ENCODE measurements at regions not wholly inside any gene's neighbourhood (a gene's known extent, or its start where the extent isn't known, plus 50 kb on each side); places are given as distances from the start of the nearest gene placed in this dataset.

GRCh38 chr13:88761145-88761544, 1090.0 kb downstream of the SLITRK5 start:
- intact Hi-C loops (cut with micrococcal nuclease) = no loop called here

GRCh38 chr13:88764103-88764502, 1092.9 kb downstream of the SLITRK5 start:
- TF ChIP-seq, protein P1, sequence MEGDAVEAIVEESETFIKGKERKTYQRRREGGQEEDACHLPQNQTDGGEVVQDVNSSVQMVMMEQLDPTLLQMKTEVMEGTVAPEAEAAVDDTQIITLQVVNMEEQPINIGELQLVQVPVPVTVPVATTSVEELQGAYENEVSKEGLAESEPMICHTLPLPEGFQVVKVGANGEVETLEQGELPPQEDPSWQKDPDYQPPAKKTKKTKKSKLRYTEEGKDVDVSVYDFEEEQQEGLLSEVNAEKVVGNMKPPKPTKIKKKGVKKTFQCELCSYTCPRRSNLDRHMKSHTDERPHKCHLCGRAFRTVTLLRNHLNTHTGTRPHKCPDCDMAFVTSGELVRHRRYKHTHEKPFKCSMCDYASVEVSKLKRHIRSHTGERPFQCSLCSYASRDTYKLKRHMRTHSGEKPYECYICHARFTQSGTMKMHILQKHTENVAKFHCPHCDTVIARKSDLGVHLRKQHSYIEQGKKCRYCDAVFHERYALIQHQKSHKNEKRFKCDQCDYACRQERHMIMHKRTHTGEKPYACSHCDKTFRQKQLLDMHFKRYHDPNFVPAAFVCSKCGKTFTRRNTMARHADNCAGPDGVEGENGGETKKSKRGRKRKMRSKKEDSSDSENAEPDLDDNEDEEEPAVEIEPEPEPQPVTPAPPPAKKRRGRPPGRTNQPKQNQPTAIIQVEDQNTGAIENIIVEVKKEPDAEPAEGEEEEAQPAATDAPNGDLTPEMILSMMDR (IDR thresholded peaks at IDR 0.05) = no peak
- no peak overlapping the region for H3K27ac Mint-ChIP-seq
- POLR2A ChIA-PET = no interaction called here
- H3K4me3 Mint-ChIP-seq = no peak overlapping the region
- H3K4me1 Mint-ChIP-seq = no peaks in the 10 kb centered on the region
- no peaks in the 10 kb centered on the region for H3K36me3 Mint-ChIP-seq (ENCODE audit: low read depth)
- no peaks in the 10 kb centered on the region for H3K27me3 Mint-ChIP-seq
- DNase-seq (no peak), ATAC-seq (ENCODE audit: low read depth) (no peak)
- CTCF ChIA-PET = no interaction called here
- intact Hi-C loops (cut with micrococcal nuclease) = no loop called here
- peaks cover 3% of the 10 kb centered on the region for H3K9me3 Mint-ChIP-seq

More at GRCh38 chr13:88761145-88761544, 1090.0 kb downstream of the SLITRK5 start:
- no peaks in the 10 kb centered on the region for H3K36me3 Mint-ChIP-seq (ENCODE audit: low read depth)
- ATAC-seq (ENCODE audit: low read depth) (no peak), DNase-seq (no peak)
- TF ChIP-seq, protein P1 (IDR thresholded peaks at IDR 0.05) = no peak
- no peak overlapping the region for H3K27ac Mint-ChIP-seq
- no peak overlapping the region for H3K4me3 Mint-ChIP-seq
- ChIA-PET POLR2A (no interaction called here), CTCF (no interaction called here)
- H3K27me3 Mint-ChIP-seq = no peaks in the 10 kb centered on the region
- no peaks in the 10 kb centered on the region for H3K4me1 Mint-ChIP-seq
- H3K9me3 Mint-ChIP-seq = peaks cover 6% of the 10 kb centered on the region

GRCh38 chr13:88800505-88800904, 1129.3 kb downstream of the SLITRK5 start:
- TF ChIP-seq, protein P1 (IDR thresholded peaks at IDR 0.05) = no peak
- Mint-ChIP-seq H3K36me3 (ENCODE audit: low read depth) (no peaks in the 10 kb centered on the region), H3K27me3 (no peaks in the 10 kb centered on the region), H3K4me3 (no peak overlapping the region), H3K9me3 (peaks cover 4% of the 10 kb centered on the region), H3K4me1 (no peaks in the 10 kb centered on the region), H3K27ac (no peak overlapping the region)
- DNase-seq = no peak
- intact Hi-C loops (cut with micrococcal nuclease) = no loop called here
- ChIA-PET POLR2A (no interaction called here), CTCF (no interaction called here)
- no peak for ATAC-seq (ENCODE audit: low read depth)

DNA sequence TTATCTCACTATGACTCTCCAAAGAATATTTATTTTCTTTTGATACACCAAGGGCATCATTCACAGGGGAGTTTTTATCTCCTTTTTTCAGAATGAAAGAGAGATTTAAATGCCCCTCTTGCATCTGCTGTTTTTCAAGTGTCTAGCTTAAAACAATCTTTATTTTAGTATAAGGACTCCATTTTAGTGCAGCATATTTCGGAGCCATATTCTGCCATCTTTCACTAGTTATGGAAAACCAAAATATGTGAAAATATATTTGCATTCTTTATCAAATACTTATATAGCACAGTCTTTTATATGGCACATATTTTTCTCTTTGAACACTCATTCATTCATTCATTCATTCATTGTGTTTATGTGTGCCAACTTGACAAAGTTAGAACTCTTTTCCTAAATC, 1130.2 kb downstream of the SLITRK5 start:
- no peak for ATAC-seq (ENCODE audit: low read depth)
- H3K27me3 Mint-ChIP-seq = no peaks in the 10 kb centered on the region
- CTCF ChIA-PET = no interaction called here
- H3K36me3 Mint-ChIP-seq (ENCODE audit: low read depth) = no peaks in the 10 kb centered on the region
- TF ChIP-seq, protein P1 (IDR thresholded peaks at IDR 0.05) = no peak
- H3K4me1 Mint-ChIP-seq = no peaks in the 10 kb centered on the region
- DNase-seq = no peak
- peaks cover 4% of the 10 kb centered on the region for H3K9me3 Mint-ChIP-seq
- POLR2A ChIA-PET = no interaction called here
- no peak overlapping the region for H3K27ac Mint-ChIP-seq
- no peak overlapping the region for H3K4me3 Mint-ChIP-seq
- intact Hi-C loops (cut with micrococcal nuclease) = no loop called here

GRCh38 chr13:88802886-88803285, 1131.7 kb downstream of the SLITRK5 start:
- intact Hi-C loops (cut with micrococcal nuclease) = no loop called here
- peaks cover 6% of the 10 kb centered on the region for H3K9me3 Mint-ChIP-seq
- DNase-seq (no peak), ATAC-seq (ENCODE audit: low read depth) (no peak)
- no peaks in the 10 kb centered on the region for H3K4me1 Mint-ChIP-seq
- H3K36me3 Mint-ChIP-seq (ENCODE audit: low read depth) = no peaks in the 10 kb centered on the region
- TF ChIP-seq, protein P1 (IDR thresholded peaks at IDR 0.05) = no peak
- no peak overlapping the region for H3K4me3 Mint-ChIP-seq
- no peak overlapping the region for H3K27ac Mint-ChIP-seq
- no peaks in the 10 kb centered on the region for H3K27me3 Mint-ChIP-seq
- ChIA-PET POLR2A (no interaction called here), CTCF (no interaction called here)
